ENCODE measurements at regions not wholly inside any gene's neighbourhood (a gene's known extent, or its start where the extent isn't known, plus 50 kb on each side); places are given as distances from the start of the nearest gene placed in this dataset.

DNA sequence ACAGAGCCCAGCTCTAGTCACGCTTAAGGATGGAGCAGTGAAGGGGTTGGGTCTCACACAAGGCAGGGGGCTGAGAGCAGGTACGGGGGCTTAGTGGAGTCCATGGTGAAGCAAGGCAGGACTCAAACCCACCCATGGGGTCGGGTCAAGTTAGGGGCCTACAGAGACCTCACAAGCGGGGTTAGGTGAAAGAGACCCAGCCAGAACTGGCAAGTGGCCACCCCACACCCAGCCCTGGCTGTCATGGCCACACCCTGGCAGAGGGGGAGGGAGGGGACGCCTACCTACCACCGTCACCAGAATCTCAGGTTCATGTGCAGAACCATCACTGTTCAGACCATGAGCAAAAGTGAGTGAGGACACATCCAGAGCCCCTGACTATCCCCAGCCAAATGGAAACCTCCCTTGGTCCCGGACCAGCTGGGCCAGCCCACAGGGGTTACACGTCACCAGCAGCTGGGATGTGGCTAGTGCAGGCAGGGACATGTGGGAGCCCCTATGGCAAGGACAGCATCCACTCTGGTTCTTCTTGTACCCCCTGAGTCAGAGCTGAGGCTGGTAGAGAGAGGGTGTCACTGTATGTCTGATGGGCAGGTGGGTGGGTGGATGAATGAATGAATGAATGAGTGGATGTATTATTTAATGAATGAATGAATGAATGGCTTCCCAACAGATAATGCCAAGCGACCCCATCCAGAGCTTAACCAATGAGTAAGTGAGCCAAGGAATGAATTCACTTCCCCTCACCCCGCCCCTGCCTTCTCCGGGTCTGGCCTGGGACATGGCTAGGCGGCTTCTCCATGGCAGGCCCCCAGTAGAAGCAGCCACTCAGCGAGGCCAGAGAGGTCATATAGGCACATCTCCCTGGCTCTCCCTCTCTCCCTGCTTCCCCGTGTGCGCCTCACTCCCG is 681.6 kb downstream of the TBC1D22A start:
- TF ChIP-seq, protein P1, sequence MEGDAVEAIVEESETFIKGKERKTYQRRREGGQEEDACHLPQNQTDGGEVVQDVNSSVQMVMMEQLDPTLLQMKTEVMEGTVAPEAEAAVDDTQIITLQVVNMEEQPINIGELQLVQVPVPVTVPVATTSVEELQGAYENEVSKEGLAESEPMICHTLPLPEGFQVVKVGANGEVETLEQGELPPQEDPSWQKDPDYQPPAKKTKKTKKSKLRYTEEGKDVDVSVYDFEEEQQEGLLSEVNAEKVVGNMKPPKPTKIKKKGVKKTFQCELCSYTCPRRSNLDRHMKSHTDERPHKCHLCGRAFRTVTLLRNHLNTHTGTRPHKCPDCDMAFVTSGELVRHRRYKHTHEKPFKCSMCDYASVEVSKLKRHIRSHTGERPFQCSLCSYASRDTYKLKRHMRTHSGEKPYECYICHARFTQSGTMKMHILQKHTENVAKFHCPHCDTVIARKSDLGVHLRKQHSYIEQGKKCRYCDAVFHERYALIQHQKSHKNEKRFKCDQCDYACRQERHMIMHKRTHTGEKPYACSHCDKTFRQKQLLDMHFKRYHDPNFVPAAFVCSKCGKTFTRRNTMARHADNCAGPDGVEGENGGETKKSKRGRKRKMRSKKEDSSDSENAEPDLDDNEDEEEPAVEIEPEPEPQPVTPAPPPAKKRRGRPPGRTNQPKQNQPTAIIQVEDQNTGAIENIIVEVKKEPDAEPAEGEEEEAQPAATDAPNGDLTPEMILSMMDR (IDR thresholded peaks at IDR 0.05 in 8 of 11, conservative IDR thresholded peaks at IDR 0.05 in 3 of 11), result no peak
- no peak for TF ChIP-seq POLR2A (IDR thresholded peaks at IDR 0.05)

Data from spleen (tissue), 7 donors.